ELF-1 (cell line): ENCODE measurements at regions not wholly inside any gene's neighbourhood (a gene's known extent, or its start where the extent isn't known, plus 50 kb on each side); places are given as distances from the start of the nearest gene placed in this dataset.

ENCODE experiments used
- DNase-seq: peaks from one replicate; pipeline ENCODE4 v3.0.0-alpha.2; 2016; ENCODE audit warnings: low read depth, low spot score

GRCh38 chr4:42750091-42750490 lies 93.2 kb upstream of the ATP8A1 start:
- no peak for DNase-seq

- DNase-seq, result no peak
Measured at GRCh38 chr4:42747971-42748370, 91.1 kb upstream of the ATP8A1 start.

DNA sequence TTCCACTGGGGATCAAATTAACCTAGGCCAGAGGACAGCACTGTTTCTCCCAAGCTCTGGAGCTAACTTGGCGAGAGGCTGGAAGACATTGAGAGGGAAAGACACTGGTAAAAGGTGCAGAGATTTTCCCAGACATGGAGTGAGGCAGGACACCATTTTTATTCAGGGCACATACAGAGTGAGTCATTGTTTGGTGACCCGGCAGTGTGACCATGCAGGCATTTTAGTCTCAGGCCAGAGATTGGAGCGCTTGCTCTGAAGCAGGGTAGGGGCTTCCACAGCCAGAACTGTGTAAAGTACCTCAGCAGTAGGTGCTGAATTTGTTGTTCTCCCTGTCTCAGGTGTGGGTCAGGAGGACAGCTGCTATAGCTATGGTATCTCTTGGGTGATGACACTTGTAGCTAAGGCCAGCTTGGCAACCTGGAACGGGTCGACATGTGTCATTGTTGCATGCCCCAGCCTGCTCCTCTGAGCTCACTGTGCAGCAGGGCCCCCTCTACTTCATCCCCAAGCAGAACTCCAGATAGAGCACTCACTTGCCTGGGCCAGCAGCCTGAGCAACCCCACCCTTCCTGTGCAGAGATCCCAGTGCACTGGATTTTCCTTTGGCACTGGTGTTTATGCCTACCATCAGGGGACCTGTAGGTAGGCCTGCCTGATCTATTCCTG lies 79.8 kb upstream of the ATP8A1 start:
- DNase-seq, result no peak

DNA sequence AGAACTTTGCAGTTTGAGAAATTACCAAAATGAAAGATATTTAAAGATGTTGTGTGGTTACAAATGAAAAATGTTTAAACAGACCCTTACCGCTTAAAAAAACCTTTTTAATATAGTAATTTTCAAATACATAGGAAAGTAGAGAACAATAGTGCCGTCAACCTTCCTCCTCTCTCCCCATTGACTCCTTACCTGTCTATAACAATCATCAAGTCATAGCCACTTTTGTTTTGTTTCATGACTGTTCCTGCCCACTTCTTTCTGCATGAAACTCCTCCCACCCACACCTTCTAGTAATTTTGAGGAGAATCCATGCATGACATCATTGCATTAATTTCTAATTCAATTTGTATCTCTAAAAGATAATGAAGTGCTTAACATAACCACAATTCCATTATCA lies 76.5 kb upstream of the ATP8A1 start:
- no peak for DNase-seq

- DNase-seq, result no peak
Measured at GRCh38 chr4:42732776-42733175, 75.9 kb upstream of the ATP8A1 start.

DNA sequence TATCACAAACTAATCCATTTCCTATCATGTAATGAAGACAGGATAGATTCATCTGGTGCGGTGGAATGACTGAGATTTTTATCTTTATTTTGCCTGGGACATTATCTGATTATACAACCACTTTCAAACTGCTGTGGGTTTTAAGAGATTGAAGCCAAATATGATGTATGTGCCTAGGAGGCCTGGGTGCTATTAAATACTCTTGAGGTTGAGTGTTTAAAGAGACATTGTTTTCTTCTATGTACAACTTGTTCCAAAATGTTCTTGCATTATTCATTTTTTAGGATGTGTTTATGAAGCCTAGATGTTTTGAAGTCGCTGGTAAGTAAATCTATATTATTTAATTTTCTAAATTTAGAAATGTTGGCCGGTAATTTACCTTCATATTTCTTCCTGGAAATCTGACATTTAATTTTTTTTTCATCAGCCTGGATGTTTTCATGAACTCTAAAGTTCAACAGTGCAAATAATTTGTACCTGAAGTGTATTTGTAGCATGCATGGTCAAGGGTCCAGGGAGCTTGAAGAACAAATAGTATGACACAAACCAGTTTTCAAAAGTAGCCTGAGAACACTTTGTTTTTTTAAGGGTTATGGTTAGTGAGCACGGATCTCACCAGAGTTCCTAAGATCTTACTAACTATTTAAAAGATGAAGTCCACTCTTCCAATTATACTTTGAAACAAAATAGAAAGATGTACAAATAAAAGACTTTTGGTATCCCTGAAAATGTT lies 72.8 kb upstream of the ATP8A1 start:
- DNase-seq, result no peak

GRCh38 chr4:42724451-42724850 lies 67.5 kb upstream of the ATP8A1 start:
- DNase-seq, result no peak

DNA sequence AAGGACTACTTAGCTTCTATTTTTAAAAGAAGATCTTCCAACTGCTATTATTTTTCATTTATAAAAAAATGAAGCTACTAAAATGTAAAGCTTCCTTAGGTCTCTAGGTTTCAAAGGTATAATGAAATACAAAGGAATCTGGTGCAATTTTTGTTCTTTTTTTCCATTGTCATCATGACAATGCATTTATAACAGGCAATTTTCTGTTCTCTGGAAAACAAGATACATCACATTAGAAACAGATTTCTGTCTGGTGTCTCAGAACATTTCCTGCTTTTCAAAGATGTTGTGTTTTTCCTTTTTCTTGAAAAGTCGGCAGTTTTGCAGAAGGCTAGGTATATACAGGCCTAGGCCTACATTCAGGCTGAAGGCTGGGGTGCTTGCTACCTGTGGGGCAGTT lies 63.6 kb upstream of the ATP8A1 start:
- no peak for DNase-seq

DNA sequence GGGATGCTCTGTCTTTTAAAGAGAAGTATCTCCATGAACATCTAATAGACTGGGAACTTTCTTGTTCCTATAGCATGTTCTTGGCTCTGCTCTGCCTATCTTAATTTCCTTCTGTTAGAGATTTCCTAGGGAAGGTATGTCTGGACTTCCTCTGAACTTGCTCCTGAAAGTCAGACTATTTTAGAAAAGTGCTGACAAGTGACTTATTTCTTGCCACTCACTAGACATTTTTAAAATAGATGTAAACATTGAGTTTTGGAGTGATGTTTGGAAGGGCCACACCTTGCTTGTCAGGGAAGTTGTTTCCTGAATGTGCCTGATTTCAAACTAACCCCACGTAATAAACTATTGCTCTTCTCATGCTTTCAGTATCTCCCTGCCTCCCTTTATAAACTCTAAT lies 62.4 kb upstream of the ATP8A1 start:
- DNase-seq, result no peak

DNA sequence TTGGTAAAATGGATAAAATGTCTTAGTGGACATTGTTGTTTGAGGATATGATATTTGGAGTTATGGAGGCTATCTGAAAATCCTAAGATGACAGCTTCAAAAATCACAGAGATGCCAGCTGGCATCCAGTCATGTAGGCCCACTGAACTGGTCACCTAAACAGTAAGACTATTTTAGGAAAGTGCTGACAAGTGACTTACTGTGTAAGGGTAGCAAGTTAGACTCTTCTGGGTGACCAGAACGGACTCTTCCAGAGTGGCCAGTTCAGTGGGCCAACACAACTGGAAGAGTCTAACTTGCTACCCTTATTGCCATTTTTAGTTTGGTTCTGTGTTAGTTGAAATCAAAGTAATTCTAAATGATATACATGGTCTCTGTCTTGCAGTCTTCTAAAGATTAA lies 61.4 kb upstream of the ATP8A1 start:
- no peak for DNase-seq

- DNase-seq, result no peak
Measured at GRCh38 chr4:42716996-42717395, 60.1 kb upstream of the ATP8A1 start.

DNA sequence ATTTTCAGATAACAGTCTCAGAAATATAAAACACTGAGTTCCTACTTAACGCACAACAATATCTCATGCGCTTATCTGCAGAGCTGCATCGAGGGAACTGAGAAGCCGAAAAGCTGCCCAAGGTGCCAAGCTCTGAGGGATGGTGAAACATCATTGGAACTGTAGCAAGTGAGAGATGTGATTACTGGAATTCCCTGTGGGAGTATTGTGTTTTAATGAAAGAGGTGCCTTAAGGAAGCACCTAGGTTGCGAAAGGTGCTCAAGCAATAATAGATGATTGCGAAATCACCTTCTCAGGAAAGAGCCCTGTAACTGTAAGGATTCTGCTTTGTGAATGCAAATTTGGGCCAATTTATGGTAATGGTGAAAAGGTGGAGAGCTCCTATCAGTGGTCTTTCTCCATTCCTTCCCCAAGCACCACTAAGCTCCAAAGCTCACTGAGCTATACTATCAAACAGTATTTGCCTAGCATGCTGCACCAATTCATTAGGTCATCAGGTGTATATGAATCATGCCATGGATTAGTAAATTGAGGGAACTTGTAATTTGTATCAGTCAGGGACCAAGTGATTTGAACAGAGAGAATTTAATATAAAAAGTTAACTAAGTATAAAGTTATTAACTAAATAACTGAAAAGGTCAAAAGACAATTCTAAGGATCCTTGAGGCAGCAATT lies 59.0 kb upstream of the ATP8A1 start:
- DNase-seq, result no peak

DNA sequence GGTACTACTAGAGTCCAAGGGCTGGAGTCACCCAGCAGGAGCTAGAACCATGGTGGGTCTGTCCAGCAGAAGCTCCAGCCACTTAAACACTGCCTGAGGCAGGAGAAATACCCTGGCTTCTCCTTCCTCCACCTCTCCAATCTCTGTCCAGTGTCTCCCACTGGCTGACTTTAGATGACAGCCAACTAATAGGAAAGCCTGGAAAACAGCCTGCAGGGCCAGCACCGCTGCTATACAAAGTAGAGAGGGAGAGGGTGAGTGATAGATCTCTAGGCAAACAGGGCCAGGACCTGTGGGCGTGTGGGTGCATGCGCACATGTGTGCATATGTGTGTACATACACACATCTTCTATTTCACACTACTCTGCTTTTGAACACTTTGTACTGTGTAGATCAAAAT lies 56.5 kb upstream of the ATP8A1 start:
- peak; percentile 18 for DNase-seq

GRCh38 chr4:42712854-42713253 lies 55.9 kb upstream of the ATP8A1 start:
- DNase-seq, result no peak

DNA sequence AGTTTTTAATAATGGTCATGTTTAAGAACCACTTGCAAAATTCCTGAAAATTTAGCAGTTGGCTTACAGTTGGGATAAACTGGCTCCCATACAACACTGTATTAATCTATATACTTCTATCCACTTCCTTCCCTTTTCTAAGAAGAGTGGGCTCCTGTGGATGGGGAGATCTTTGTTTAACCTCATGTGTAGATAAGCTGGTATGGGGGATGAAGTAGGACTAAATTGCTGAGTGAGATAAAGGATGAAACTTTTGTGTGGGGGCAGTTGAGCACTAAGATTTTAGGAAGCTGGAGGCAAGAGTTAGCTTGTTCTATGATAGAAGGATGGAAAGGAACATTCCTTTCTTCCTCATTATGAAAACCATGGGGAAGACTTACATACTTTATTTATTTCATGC lies 54.6 kb upstream of the ATP8A1 start:
- DNase-seq, result no peak

DNA sequence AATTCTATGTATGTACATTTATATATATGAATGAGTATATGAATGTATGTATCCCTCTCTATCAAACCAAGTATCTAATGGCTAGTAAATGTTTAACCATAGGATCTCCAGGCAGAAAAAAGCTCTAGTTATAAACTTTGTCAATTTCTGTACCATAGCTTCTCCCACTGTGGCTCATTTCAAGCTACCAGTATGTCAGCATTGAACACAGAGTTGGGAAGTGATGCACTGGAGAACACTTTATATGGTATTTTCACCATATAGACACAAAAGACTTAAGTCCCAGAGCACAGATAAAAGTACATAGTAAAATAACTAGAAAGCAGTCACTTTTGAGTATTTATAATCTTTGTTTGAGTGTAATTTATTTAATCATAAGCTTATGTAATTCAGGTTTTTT lies 53.9 kb upstream of the ATP8A1 start:
- no peak for DNase-seq

DNA sequence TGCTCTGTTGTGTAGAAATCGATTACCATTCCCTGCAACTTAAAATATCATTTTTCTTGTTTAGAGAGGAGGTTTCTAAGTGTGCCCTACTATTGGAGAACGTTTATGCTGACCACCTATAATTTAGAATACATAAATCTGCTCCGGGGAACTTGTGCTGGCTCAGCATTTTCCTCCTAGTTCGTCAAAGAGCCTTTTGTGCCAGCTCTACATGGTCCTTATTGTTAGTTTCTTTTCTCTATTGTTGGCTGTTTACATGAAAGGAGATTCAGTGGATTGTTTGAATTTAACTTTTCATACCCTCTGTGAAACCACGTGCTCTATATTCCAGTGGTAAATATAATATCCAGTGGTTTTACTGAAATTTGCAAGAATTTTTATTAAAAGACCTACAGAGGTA lies 53.4 kb upstream of the ATP8A1 start:
- no peak for DNase-seq

DNA sequence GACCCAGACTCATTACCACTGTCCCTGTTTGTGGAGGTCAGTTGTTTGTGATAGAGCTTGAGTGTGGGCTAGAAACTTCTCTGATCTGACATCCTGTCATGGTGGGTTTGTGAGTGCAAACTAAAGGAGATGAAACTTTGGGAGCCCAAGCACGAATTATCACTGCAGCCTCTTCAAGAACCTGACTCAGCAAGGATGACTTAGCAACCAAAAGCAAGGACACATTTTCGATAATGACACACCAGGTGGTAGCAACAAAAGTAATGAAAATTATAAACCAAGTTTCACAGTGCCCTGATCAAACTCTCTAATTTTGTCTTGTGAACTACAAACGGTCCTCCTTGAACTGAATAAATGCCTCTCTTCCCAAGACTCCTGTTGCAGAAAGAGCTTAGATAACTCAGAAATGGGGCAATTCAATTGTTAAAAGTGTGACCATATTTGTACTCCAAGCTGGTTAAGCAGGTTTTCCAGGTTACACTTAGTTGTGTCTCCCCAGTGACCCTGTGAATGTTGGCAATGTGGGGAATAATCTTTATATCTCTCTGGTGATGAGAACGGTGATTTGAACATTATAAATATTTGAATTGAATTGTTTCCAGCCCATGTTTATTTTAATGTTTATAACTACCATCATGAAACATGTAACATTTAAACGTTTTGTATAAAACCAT lies 52.6 kb upstream of the ATP8A1 start:
- DNase-seq, result no peak

DNA sequence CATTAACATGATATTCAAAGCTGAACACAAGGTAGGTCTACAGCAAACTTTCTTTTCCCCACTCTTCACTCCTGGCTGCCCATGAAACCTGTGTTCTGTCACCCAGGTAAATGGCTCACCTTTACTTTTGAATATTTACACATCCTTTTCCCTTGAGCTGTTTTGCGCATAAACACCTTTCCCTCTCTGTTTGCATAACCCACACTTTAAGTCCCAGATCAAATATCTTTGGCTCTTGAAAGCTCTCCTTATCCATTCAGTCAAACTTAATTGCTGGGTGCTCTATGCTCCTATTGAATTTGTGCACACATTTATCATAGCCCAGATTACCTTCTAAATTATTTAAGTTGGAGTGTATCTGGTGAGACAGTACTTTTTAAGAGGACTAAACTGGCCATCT lies 51.7 kb upstream of the ATP8A1 start:
- DNase-seq, result no peak
